GM06990 (cell line): ENCODE measurements at regions not wholly inside any gene's neighbourhood (a gene's known extent, or its start where the extent isn't known, plus 50 kb on each side); places are given as distances from the start of the nearest gene placed in this dataset.

ENCODE experiments used
- DNase-seq: peaks from one replicate; pipeline ENCODE4 v3.0.0-alpha.2; 2011; ENCODE audit not compliant: insufficient read length; ENCODE audit errors: extremely low read depth
- H3K27me3 ChIP-seq: replicated peaks from 2 replicates; pipeline ENCODE4 v1.6.0; 2011; ENCODE audit warnings: low read length; ENCODE audit not compliant: control insufficient read depth, insufficient read depth
- H3K36me3 ChIP-seq: 2 replicates; pipeline ENCODE4 v1.5.1; 2011; ENCODE audit warnings: low read length; ENCODE audit not compliant: control insufficient read depth, insufficient read depth
- H3K4me3 ChIP-seq: replicated peaks from 2 replicates; pipeline ENCODE4 v1.5.1; 2011; ENCODE audit warnings: low read depth, mild to moderate bottlenecking, control low read depth, low read length
- TF ChIP-seq, protein P1 (sequence below): IDR thresholded peaks from 2 replicates; pipeline ENCODE4 v1.5.1; 2011; ENCODE audit warnings: low read length, control low read depth, mild to moderate bottlenecking, inconsistent platforms; ENCODE audit not compliant: insufficient read depth, poor library complexity, severe bottlenecking

GRCh38 chr7:94272821-94273583 is 121.7 kb upstream of the COL1A2 start:
- H3K4me3 ChIP-seq = no peak overlapping the region
- DNase-seq = no peak
- H3K36me3 ChIP-seq = no peaks in the 10 kb centered on the region
- H3K27me3 ChIP-seq = no peaks in the 10 kb centered on the region
- TF ChIP-seq, protein P1, sequence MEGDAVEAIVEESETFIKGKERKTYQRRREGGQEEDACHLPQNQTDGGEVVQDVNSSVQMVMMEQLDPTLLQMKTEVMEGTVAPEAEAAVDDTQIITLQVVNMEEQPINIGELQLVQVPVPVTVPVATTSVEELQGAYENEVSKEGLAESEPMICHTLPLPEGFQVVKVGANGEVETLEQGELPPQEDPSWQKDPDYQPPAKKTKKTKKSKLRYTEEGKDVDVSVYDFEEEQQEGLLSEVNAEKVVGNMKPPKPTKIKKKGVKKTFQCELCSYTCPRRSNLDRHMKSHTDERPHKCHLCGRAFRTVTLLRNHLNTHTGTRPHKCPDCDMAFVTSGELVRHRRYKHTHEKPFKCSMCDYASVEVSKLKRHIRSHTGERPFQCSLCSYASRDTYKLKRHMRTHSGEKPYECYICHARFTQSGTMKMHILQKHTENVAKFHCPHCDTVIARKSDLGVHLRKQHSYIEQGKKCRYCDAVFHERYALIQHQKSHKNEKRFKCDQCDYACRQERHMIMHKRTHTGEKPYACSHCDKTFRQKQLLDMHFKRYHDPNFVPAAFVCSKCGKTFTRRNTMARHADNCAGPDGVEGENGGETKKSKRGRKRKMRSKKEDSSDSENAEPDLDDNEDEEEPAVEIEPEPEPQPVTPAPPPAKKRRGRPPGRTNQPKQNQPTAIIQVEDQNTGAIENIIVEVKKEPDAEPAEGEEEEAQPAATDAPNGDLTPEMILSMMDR = no peak

DNA sequence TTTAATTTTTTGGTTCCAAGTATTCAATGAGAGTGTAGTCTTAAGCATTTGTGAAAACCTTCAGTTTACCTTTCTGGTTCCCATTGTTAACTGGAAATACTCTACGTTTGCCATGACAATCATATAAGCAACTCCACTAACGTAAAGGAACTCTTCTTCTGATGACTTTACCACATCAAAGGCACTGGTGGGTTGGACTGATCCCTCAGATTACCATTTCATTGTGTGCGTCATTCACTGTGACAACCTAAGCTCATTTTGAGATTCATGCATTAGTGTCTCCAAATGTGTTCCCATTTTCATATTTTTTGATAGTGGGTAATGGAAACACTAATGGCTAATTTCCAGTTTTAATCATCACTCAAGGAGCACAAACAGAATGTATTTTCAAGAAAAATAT is 119.9 kb upstream of the COL1A2 start:
- no peak overlapping the region for H3K4me3 ChIP-seq
- no peaks in the 10 kb centered on the region for H3K36me3 ChIP-seq
- no peaks in the 10 kb centered on the region for H3K27me3 ChIP-seq
- DNase-seq = no peak
- TF ChIP-seq, protein P1 = no peak

DNA sequence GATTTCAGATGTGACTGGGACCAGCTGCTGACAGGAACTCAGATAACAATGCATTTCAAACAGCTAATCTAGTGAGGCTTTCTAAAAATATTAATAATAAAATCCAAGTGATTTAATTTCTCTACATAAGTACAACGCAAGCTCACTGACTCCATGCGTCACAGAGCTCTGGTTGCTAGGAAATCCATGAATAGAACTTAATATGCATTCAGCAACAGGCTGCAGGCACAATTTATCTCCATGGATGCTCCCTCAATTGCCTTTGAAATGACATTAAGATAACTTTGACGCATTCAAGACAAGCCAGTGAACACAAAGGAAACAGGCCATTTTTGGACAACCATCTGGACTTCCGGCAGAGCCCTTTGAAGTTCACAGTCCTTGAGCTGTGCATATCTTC is 118.7 kb upstream of the COL1A2 start:
- H3K36me3 ChIP-seq = no peaks in the 10 kb centered on the region
- no peaks in the 10 kb centered on the region for H3K27me3 ChIP-seq
- no peak for DNase-seq
- TF ChIP-seq, protein P1 = no peak
- H3K4me3 ChIP-seq = no peak overlapping the region

DNA sequence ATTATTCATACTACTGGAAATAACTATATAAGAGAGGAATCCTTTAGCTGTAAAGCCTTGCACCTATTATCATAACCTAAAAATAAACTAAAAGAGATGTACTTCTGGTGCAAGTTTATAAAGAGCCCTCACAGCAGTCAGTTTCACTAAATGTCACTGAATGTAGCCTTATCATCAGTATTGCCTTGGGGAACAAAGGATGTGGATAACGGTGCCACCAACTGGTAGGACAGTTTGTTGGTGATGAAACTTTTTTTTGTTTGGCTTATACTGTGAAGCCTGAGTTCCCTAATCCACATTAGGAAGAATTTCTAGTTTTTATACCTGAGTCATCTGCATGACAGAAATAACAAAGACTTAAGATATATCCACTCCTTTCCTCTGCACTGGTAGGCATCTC is 117.9 kb upstream of the COL1A2 start:
- TF ChIP-seq, protein P1 = peak; percentile 40
- no peaks in the 10 kb centered on the region for H3K36me3 ChIP-seq
- H3K27me3 ChIP-seq = no peaks in the 10 kb centered on the region
- DNase-seq = no peak
- H3K4me3 ChIP-seq = no peak overlapping the region

DNA sequence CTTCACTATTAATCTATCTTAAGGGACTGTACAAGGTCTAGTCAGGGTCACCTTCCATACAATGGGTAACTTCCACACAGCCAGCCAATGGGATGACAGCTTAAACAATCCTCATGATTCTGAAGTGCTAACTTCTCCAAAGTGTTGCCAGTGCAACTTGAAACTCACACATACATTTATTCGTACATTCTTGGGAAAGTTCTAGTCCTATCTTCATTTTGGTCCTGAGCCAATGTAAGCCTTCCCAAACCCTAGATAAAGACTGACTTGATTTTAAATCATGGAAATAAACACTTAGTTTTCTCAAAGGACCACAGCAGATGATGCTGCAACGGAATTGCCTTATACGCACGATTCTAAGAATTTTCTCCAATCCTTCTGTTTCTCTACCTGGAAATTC is 117.5 kb upstream of the COL1A2 start:
- TF ChIP-seq, protein P1 = no peak
- no peak for DNase-seq
- Histone ChIP-seq H3K36me3 (no peaks in the 10 kb centered on the region), H3K4me3 (no peak overlapping the region), H3K27me3 (peaks cover under 1% of the 10 kb centered on the region)
